ENCODE measurements at regions not wholly inside any gene's neighbourhood (a gene's known extent, or its start where the extent isn't known, plus 50 kb on each side); places are given as distances from the start of the nearest gene placed in this dataset.

GRCh38 chr3:59262076-59262498, 212.3 kb upstream of the CFAP20DC start:
- DNase-seq (ENCODE audit: low spot score): no peak
- no peak for FAIRE-seq

GRCh38 chr3:59261009-59261408, 211.2 kb upstream of the CFAP20DC start:
- FAIRE-seq (no peak), DNase-seq (ENCODE audit: low spot score) (no peak)

GRCh38 chr3:59258550-59259260, 208.9 kb upstream of the CFAP20DC start:
- DNase-seq (ENCODE audit: low spot score): no peak
- no peak for FAIRE-seq

- no peak for FAIRE-seq
These were observed 207.7 kb upstream of the CFAP20DC start for GRCh38 chr3:59257506-59257905.

GRCh38 chr3:59256230-59256629, 206.4 kb upstream of the CFAP20DC start:
- FAIRE-seq: no peak

More at GRCh38 chr3:59257506-59257905, 207.7 kb upstream of the CFAP20DC start:
- DNase-seq (ENCODE audit: low spot score): no peak

GRCh38 chr3:59254976-59255375, 205.2 kb upstream of the CFAP20DC start:
- DNase-seq (ENCODE audit: low spot score) (no peak), FAIRE-seq (no peak)

More at GRCh38 chr3:59256230-59256629, 206.4 kb upstream of the CFAP20DC start:
- no peak for DNase-seq (ENCODE audit: low spot score)

GRCh38 chr3:59254433-59254832, 204.6 kb upstream of the CFAP20DC start:
- DNase-seq (ENCODE audit: low spot score) (no peak), FAIRE-seq (no peak)

- no peak for DNase-seq (ENCODE audit: low spot score)
- no peak for FAIRE-seq
These were observed 203.7 kb upstream of the CFAP20DC start for GRCh38 chr3:59253523-59253922.

- DNase-seq (ENCODE audit: low spot score) (peak; percentile 37), FAIRE-seq (no peak)
These were observed 202.0 kb upstream of the CFAP20DC start for GRCh38 chr3:59251869-59252268.

- FAIRE-seq (no peak), DNase-seq (ENCODE audit: low spot score) (no peak)
These were observed 200.8 kb upstream of the CFAP20DC start for GRCh38 chr3:59250600-59250999.

- no peak for DNase-seq (ENCODE audit: low spot score)
- FAIRE-seq: no peak
These were observed 200.0 kb upstream of the CFAP20DC start for GRCh38 chr3:59249698-59250361.

GRCh38 chr3:59249004-59249403, 199.2 kb upstream of the CFAP20DC start:
- FAIRE-seq (no peak), DNase-seq (ENCODE audit: low spot score) (peak; percentile 28)

GRCh38 chr3:59247402-59247841, 197.6 kb upstream of the CFAP20DC start:
- no peak for FAIRE-seq

GRCh38 chr3:59246719-59247401, 197.0 kb upstream of the CFAP20DC start:
- FAIRE-seq (no peak), DNase-seq (ENCODE audit: low spot score) (no peak)

More at GRCh38 chr3:59247402-59247841, 197.6 kb upstream of the CFAP20DC start:
- DNase-seq (ENCODE audit: low spot score): no peak

- FAIRE-seq: no peak
These were observed 196.2 kb upstream of the CFAP20DC start for GRCh38 chr3:59245859-59246501.

GRCh38 chr3:59245300-59245858, 195.6 kb upstream of the CFAP20DC start:
- DNase-seq (ENCODE audit: low spot score) (no peak), FAIRE-seq (no peak)

More at GRCh38 chr3:59245859-59246501, 196.2 kb upstream of the CFAP20DC start:
- peak; percentile 66 for DNase-seq (ENCODE audit: low spot score)

GRCh38 chr3:59244343-59244742, 194.5 kb upstream of the CFAP20DC start:
- FAIRE-seq: no peak

GRCh38 chr3:59243476-59243875, 193.7 kb upstream of the CFAP20DC start:
- FAIRE-seq: no peak
- no peak for DNase-seq (ENCODE audit: low spot score)

More at GRCh38 chr3:59244343-59244742, 194.5 kb upstream of the CFAP20DC start:
- no peak for DNase-seq (ENCODE audit: low spot score)

GRCh38 chr3:59240666-59241255, 190.9 kb upstream of the CFAP20DC start:
- FAIRE-seq (no peak), DNase-seq (ENCODE audit: low spot score) (no peak)

GRCh38 chr3:59237121-59237520, 187.3 kb upstream of the CFAP20DC start:
- FAIRE-seq (peak; percentile 52), DNase-seq (ENCODE audit: low spot score) (peak; percentile 67)

GRCh38 chr3:59235634-59236012, 185.8 kb upstream of the CFAP20DC start:
- FAIRE-seq: no peak

More at GRCh38 chr3:59235634-59236012, 185.8 kb upstream of the CFAP20DC start:
- DNase-seq (ENCODE audit: low spot score): peak; percentile 25

Measured in urothelium cell line (cell line).